AG20443 (cell line): ENCODE measurements at regions not wholly inside any gene's neighbourhood (a gene's known extent, or its start where the extent isn't known, plus 50 kb on each side); places are given as distances from the start of the nearest gene placed in this dataset.

Source experiments
- DNase-seq: peaks from one replicate; pipeline ENCODE4 v3.0.0; 2012; ENCODE audit warnings: low spot score, mixed read lengths

- DNase-seq: peak; percentile 25
Measured at GRCh38 chr5:8981496-8981895, 564.4 kb downstream of the SEMA5A start.

- DNase-seq: no peak
Measured at GRCh38 chr5:8984386-8984785, 561.5 kb downstream of the SEMA5A start.
